Prostate gland (tissue), 2 donors: ENCODE measurements at regions not wholly inside any gene's neighbourhood (a gene's known extent, or its start where the extent isn't known, plus 50 kb on each side); places are given as distances from the start of the nearest gene placed in this dataset.

Experiments
- DNase-seq: peaks from one replicate; pipeline ENCODE4 v3.0.0-alpha.2; 2019; ENCODE audit warnings: low spot score
- H3K27ac ChIP-seq, 2 donors: fragments of 200-600 bp; sonication (generic); 2 replicates each; pipeline ENCODE4 v1.5.1; 2017 to 2019
- H3K27me3 ChIP-seq: fragments of 200-600 bp; sonication (generic); replicated peaks from 2 replicates; pipeline ENCODE4 v1.5.1; 2019; ENCODE audit not compliant: insufficient read depth
- H3K36me3 ChIP-seq, 2 donors: fragments of 200-600 bp; sonication (generic); 1 replicate in 1 of 2; 2 replicates in 1 of 2; pipeline versions ENCODE4 v1.5.1 to v1.8.1; 2017 to 2019
- H3K4me1 ChIP-seq: fragments of 200-600 bp; sonication (generic); replicated peaks from 2 replicates; pipeline ENCODE4 v1.5.1; 2019
- H3K4me3 ChIP-seq, 2 donors: fragments of 200-600 bp; sonication (generic); 2 replicates each; pipeline ENCODE4 v1.5.1; 2017 to 2019
- H3K9me3 ChIP-seq: fragments of 200-600 bp; sonication (generic); 2 replicates; pipeline ENCODE4 v1.5.1; 2017
- POLR2A ChIP-seq: fragments of 450-650 bp; IDR thresholded peaks from one replicate; pipeline ENCODE4 v1.6.1; 2016; ENCODE audit warnings: antibody characterized with exemption, mild to moderate bottlenecking
- POLR2AphosphoS5 ChIP-seq: sonication (generic); formaldehyde crosslinking; IDR thresholded peaks from one replicate; pipeline ENCODE4 v1.6.1; 2017; ENCODE audit warnings: antibody characterized with exemption
- WGBS: methylation state at CpG from one replicate; pipeline ENCODE4 v1.1.5; 2018; 5-methylcytosine and 5-hydroxymethylcytosine counted together
- intact Hi-C: fragments of 100-400 bp; cut with DNase I; formaldehyde crosslinking; loops from one replicate; pipeline ENCODE4 v1.14.2; 2022
- TF ChIP-seq, protein P1 (sequence below), 4 experiments: fragments of 200-600 bp in 2 of 4; fragments of 450-650 bp in 2 of 4; sonication (generic) in 2 of 4; IDR thresholded peaks; 1 replicate in 3 of 4; 2 replicates in 1 of 4; pipeline ENCODE4 v1.5.1; 2016 to 2019; ENCODE audit warnings: antibody characterized with exemption in 4 of 4, mild to moderate bottlenecking in 2 of 4, moderate library complexity in 2 of 4

DNA sequence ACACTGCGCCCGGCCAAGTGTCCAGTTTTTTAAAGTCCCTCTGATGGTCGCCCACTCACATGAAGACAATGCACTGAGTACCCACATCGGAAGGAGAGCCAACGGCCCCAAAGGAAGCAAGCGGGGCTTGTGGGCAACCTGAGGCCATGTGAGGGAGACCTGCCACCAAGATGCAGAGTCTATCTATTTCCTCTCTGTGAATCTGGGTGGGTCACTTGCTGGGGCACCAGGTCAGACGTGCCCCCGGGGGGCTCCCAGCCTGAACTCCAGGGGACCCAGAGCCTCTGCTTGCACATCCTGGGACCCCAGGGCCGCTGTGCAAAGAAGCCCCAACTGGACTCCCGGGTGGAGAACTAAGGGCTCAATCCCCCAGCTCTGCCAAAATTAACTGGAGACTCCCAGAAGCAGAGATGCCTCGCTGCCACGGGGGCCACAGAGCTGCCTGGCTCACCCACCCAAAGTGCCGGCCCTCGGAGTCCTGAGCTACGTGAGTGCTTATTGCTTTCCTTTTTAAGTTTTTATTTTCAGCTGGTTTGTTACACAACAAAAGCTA, 106.4 kb downstream of the BRD1 start:
- Histone ChIP-seq H3K9me3 (no peaks in the 10 kb centered on the region), H3K4me3 (no peak overlapping the region), H3K27me3 (peaks cover 9% of the 10 kb centered on the region), H3K36me3 (no peaks in the 10 kb centered on the region), H3K4me1 (no peaks in the 10 kb centered on the region), H3K27ac (no peak overlapping the region)
- 81% methylated on average over 15 of the region's 15 CpGs for WGBS
- TF ChIP-seq, protein P1, sequence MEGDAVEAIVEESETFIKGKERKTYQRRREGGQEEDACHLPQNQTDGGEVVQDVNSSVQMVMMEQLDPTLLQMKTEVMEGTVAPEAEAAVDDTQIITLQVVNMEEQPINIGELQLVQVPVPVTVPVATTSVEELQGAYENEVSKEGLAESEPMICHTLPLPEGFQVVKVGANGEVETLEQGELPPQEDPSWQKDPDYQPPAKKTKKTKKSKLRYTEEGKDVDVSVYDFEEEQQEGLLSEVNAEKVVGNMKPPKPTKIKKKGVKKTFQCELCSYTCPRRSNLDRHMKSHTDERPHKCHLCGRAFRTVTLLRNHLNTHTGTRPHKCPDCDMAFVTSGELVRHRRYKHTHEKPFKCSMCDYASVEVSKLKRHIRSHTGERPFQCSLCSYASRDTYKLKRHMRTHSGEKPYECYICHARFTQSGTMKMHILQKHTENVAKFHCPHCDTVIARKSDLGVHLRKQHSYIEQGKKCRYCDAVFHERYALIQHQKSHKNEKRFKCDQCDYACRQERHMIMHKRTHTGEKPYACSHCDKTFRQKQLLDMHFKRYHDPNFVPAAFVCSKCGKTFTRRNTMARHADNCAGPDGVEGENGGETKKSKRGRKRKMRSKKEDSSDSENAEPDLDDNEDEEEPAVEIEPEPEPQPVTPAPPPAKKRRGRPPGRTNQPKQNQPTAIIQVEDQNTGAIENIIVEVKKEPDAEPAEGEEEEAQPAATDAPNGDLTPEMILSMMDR (IDR thresholded peaks at IDR 0.05): no peak
- TF ChIP-seq POLR2A (no peak), POLR2AphosphoS5 (no peak)
- intact Hi-C loops: no loop called here
- DNase-seq: no peak

GRCh38 chr22:49720279-49720959, 107.3 kb downstream of the BRD1 start:
- Histone ChIP-seq H3K4me3 (no peak overlapping the region), H3K27me3 (peaks cover 9% of the 10 kb centered on the region), H3K27ac (no peak overlapping the region), H3K36me3 (no peaks in the 10 kb centered on the region), H3K4me1 (no peaks in the 10 kb centered on the region), H3K9me3 (no peaks in the 10 kb centered on the region)
- intact Hi-C loops: no loop called here
- WGBS: 79% methylated on average over 18 of the region's 18 CpGs
- TF ChIP-seq, protein P1 (IDR thresholded peaks at IDR 0.05): no peak
- TF ChIP-seq POLR2AphosphoS5 (no peak), POLR2A (no peak)
- DNase-seq: no peak

GRCh38 chr22:49719046-49719445, 108.6 kb downstream of the BRD1 start:
- no peaks in the 10 kb centered on the region for H3K4me1 ChIP-seq
- no peak for DNase-seq
- 69% methylated on average over 10 of the region's 10 CpGs for WGBS
- H3K27ac ChIP-seq: no peak overlapping the region
- TF ChIP-seq POLR2AphosphoS5 (no peak), POLR2A (no peak)
- TF ChIP-seq, protein P1 (IDR thresholded peaks at IDR 0.05): no peak
- no peaks in the 10 kb centered on the region for H3K9me3 ChIP-seq
- H3K4me3 ChIP-seq: no peak overlapping the region
- peaks cover 2% of the 10 kb centered on the region for H3K27me3 ChIP-seq
- no peaks in the 10 kb centered on the region for H3K36me3 ChIP-seq
- intact Hi-C loops: no loop called here

DNA sequence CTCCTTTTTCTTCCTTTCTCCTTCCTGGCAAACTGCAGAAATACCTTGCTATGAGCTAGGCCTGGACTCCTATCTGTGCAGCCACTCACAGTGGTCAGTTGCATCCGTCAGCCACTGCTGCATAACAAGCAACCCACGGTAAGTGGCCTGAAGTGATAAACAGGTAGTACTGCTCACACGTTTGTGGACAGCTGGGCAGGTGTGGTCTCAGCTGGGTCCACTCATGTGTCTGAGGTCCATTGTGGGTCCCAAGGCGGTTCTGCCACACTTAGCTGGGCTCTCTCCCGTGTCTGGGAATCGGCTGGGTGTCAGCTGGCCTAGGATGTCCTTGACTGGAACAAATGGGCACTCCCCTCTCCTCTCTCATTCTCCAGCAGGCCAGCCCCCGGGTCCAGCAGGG, 109.3 kb downstream of the BRD1 start:
- H3K27ac ChIP-seq: no peak overlapping the region
- no peaks in the 10 kb centered on the region for H3K9me3 ChIP-seq
- TF ChIP-seq, protein P1 (IDR thresholded peaks at IDR 0.05): no peak
- TF ChIP-seq POLR2AphosphoS5 (no peak), POLR2A (no peak)
- H3K4me1 ChIP-seq: no peaks in the 10 kb centered on the region
- 89% methylated on average over 7 of the region's 7 CpGs for WGBS
- H3K36me3 ChIP-seq: no peaks in the 10 kb centered on the region
- no peak overlapping the region for H3K4me3 ChIP-seq
- intact Hi-C loops: no loop called here
- DNase-seq: no peak
- no peaks in the 10 kb centered on the region for H3K27me3 ChIP-seq

DNA sequence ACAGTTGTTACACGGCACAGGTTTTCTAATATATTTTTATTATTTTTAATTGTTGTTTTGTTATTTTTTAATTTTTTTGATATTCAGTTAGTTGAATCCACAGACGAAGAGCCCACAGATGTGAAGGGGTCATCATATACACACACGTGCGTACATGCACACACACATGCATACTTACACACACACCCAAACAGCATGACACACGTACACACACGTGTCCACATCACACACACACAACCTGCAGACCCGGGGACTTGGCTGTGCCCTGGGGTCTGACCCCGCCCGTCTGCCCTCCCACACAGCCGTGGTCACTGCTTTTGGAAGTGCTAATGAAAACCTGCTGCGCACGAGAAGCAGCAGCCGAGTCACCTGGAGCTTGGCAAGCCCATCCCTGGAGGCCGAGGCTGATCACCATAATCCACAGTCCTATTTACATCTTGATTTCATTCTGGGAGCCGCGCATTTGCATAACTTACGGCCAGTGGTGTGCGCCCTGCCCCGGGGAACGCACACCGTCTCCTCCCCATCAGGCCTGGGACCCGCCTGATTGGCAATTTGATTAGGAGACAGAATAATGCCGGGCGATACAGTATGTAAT, 110.3 kb downstream of the BRD1 start:
- 60% methylated on average over 24 of the region's 24 CpGs for WGBS
- Histone ChIP-seq H3K27ac (no peak overlapping the region), H3K4me1 (no peaks in the 10 kb centered on the region), H3K4me3 (no peak overlapping the region), H3K27me3 (no peaks in the 10 kb centered on the region), H3K9me3 (no peaks in the 10 kb centered on the region), H3K36me3 (no peaks in the 10 kb centered on the region)
- TF ChIP-seq, protein P1 (IDR thresholded peaks at IDR 0.05): no peak
- no peak for TF ChIP-seq POLR2AphosphoS5
- TF ChIP-seq POLR2A: no peak
- no peak for DNase-seq
- intact Hi-C loops: no loop called here
